DND-41 (cell line): ENCODE measurements at regions not wholly inside any gene's neighbourhood (a gene's known extent, or its start where the extent isn't known, plus 50 kb on each side); places are given as distances from the start of the nearest gene placed in this dataset.

Source experiments
- ATAC-seq: fragments of 200-7000 bp; cut with Tn5 transposase; 3 replicates; pipeline ENCODE4 v1.9.1; 2021; ENCODE audit warnings: low read depth; ENCODE audit not compliant: insufficient read depth
- DNase-seq: peaks from one replicate; pipeline ENCODE4 v3.0.0-alpha.2; 2020
- H2AFZ ChIP-seq: 2 replicates; pipeline ENCODE4 v1.6.0; 2012; ENCODE audit warnings: low read depth, low read length
- H3K27ac ChIP-seq: 2 replicates; pipeline ENCODE4 v1.5.1; 2012; ENCODE audit warnings: low read length, inconsistent platforms
- H3K27me3 ChIP-seq: fragments of 200-600 bp; sonication (generic); 2 replicates; pipeline ENCODE4 v1.6.0; 2012; ENCODE audit warnings: low read length, mild to moderate bottlenecking, inconsistent platforms; ENCODE audit not compliant: insufficient read depth, poor library complexity
- H3K36me3 ChIP-seq: 2 replicates; pipeline ENCODE4 v1.5.1; 2012; ENCODE audit warnings: low read length, inconsistent platforms; ENCODE audit not compliant: insufficient read depth
- H3K4me1 ChIP-seq: 2 replicates; pipeline ENCODE4 v1.5.1; 2012; ENCODE audit warnings: mild to moderate bottlenecking, low read length; ENCODE audit not compliant: insufficient read depth
- H3K4me2 ChIP-seq: 2 replicates; pipeline ENCODE4 v1.6.0; 2012; ENCODE audit warnings: mild to moderate bottlenecking, moderate library complexity, low read length, inconsistent platforms; ENCODE audit not compliant: insufficient read depth
- H3K4me3 ChIP-seq, 2 experiments: fragments of 200-600 bp in 1 of 2; shearing (Covaris generic) in 1 of 2; 2 replicates each; pipeline ENCODE4 v1.5.1; 2012 to 2016; ENCODE audit warnings: inconsistent platforms in 2 of 2, low read length in 2 of 2, mild to moderate bottlenecking in 2 of 2, low read depth in 1 of 2, moderate library complexity in 1 of 2
- H3K79me2 ChIP-seq: 2 replicates; pipeline ENCODE4 v1.6.0; 2012; ENCODE audit warnings: low read length, inconsistent platforms; ENCODE audit not compliant: insufficient read depth
- H3K9ac ChIP-seq: 2 replicates; pipeline ENCODE4 v1.6.0; 2012; ENCODE audit warnings: low read depth, mild to moderate bottlenecking, inconsistent platforms, low read length, moderate library complexity
- H3K9me3 ChIP-seq: 2 replicates; pipeline ENCODE4 v1.5.1; 2012; ENCODE audit warnings: low read length, moderate library complexity, mild to moderate bottlenecking, inconsistent platforms; ENCODE audit not compliant: insufficient read depth, severe bottlenecking
- H4K20me1 ChIP-seq: 2 replicates; pipeline ENCODE4 v1.6.0; 2012; ENCODE audit warnings: low read length; ENCODE audit not compliant: insufficient read depth
- EZH2 ChIP-seq: IDR thresholded peaks from 3 replicates; pipeline ENCODE4 v1.6.1; 2012; ENCODE audit warnings: borderline replicate concordance, low read depth, mild to moderate bottlenecking, moderate library complexity, low read length, inconsistent platforms; ENCODE audit not compliant: severe bottlenecking
- TF ChIP-seq, protein P1 (sequence below): IDR thresholded peaks from 2 replicates; pipeline ENCODE4 v1.5.1; 2012; ENCODE audit warnings: borderline replicate concordance, low read length, moderate library complexity, mild to moderate bottlenecking; ENCODE audit not compliant: poor library complexity, severe bottlenecking; ENCODE audit errors: extremely low read depth

DNA sequence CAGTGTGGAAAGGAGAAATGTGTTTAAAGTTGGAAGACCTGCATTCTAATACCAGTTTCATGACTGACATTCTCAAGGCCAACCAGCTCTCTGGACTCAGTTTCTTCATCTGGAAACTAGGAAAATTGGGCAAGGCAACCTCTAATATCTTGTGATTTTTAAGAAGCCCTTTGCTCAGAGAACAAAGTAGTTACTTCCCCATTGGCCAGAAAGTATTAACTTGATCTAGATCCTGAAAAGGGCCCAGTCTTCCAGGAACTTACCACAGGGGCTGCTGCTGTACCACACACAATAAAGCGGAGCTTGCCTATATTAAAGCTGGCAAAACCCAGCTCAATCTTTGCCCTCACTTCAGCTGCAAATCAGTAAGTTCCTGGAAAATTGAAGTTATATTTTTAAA, 155.6 kb upstream of the ADO start:
- no peak overlapping the region for H3K4me3 ChIP-seq
- H3K27me3 ChIP-seq: no peaks in the 10 kb centered on the region
- no peaks in the 10 kb centered on the region for H3K79me2 ChIP-seq
- DNase-seq (no peak), ATAC-seq (no peak)
- H3K36me3 ChIP-seq: no peaks in the 10 kb centered on the region
- no peak overlapping the region for H2AFZ ChIP-seq
- H3K4me1 ChIP-seq: no peaks in the 10 kb centered on the region
- H3K4me2 ChIP-seq: no peak overlapping the region
- TF ChIP-seq EZH2: no peak
- TF ChIP-seq, protein P1, sequence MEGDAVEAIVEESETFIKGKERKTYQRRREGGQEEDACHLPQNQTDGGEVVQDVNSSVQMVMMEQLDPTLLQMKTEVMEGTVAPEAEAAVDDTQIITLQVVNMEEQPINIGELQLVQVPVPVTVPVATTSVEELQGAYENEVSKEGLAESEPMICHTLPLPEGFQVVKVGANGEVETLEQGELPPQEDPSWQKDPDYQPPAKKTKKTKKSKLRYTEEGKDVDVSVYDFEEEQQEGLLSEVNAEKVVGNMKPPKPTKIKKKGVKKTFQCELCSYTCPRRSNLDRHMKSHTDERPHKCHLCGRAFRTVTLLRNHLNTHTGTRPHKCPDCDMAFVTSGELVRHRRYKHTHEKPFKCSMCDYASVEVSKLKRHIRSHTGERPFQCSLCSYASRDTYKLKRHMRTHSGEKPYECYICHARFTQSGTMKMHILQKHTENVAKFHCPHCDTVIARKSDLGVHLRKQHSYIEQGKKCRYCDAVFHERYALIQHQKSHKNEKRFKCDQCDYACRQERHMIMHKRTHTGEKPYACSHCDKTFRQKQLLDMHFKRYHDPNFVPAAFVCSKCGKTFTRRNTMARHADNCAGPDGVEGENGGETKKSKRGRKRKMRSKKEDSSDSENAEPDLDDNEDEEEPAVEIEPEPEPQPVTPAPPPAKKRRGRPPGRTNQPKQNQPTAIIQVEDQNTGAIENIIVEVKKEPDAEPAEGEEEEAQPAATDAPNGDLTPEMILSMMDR: no peak
- no peak overlapping the region for H3K9ac ChIP-seq
- no peaks in the 10 kb centered on the region for H4K20me1 ChIP-seq
- H3K27ac ChIP-seq: no peak overlapping the region
- H3K9me3 ChIP-seq: no peaks in the 10 kb centered on the region

DNA sequence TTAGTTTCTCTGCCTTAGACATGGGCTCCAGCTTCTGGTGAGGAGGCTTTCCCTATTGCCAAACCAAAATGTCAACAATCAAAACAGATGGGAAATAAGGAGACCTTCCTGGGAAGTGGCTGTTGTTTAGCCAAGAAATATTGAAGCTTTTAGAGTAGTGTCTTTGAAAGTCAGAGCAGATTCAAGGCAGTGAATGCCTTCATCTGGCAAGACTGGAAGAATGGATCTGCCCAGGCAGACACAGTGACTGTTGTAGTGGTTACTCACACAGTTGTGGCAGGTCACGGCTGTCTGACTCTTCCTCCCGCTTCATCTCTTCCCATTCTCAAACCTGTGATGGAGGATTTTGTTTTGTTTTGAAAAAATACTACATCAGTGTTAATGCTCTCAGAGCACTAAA, 154.1 kb upstream of the ADO start:
- Histone ChIP-seq H3K4me1 (no peaks in the 10 kb centered on the region), H4K20me1 (no peaks in the 10 kb centered on the region), H3K79me2 (no peaks in the 10 kb centered on the region), H3K27me3 (no peaks in the 10 kb centered on the region), H3K4me2 (no peak overlapping the region), H3K9me3 (no peaks in the 10 kb centered on the region), H2AFZ (no peak overlapping the region), H3K4me3 (no peak overlapping the region), H3K36me3 (no peaks in the 10 kb centered on the region), H3K27ac (no peak overlapping the region), H3K9ac (no peak overlapping the region)
- DNase-seq (no peak), ATAC-seq (no peak)
- TF ChIP-seq, protein P1: no peak
- TF ChIP-seq EZH2: no peak

DNA sequence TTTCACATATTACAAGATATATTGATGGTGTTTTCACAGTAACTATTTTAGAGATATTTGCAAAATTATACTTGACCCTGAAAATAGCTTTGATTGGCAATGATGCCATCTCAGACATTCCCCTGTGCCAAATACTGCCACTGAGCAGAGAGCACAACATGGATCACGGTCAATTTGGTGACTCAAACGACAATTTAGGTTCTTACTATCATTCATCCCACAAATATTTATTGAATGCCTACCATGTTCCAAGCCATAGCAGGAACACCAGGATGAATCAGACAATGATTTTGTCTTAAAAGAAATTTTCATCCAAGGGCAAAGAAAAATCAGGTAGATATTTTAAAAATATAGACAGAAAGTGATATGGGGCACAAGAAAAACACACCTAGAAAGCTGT, 153.2 kb upstream of the ADO start:
- Histone ChIP-seq H3K4me3 (no peak overlapping the region), H3K27ac (no peak overlapping the region), H3K79me2 (no peaks in the 10 kb centered on the region), H3K9ac (no peak overlapping the region), H3K36me3 (no peaks in the 10 kb centered on the region), H4K20me1 (no peaks in the 10 kb centered on the region), H3K4me2 (no peak overlapping the region), H3K9me3 (no peaks in the 10 kb centered on the region), H3K27me3 (no peaks in the 10 kb centered on the region), H3K4me1 (no peaks in the 10 kb centered on the region), H2AFZ (no peak overlapping the region)
- DNase-seq: no peak
- TF ChIP-seq EZH2: no peak
- ATAC-seq: no peak

DNA sequence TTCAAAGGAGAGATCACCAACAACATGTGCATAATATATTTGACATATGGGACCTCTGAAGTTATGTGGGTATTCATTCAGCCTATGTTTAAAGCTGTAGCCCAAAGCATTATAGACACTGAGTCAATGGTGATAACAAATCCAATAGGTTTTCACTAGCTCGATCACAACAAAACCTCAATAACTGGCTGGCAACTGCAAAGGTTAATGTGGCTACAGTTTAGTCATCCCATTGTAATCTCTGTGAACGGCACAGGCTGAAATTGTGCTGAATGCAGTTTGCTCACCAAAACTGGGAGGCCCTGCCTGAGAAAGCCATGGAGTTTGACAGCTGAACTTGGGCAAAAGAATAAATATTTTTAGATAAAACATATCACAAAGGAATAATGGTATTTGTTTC, 152.4 kb upstream of the ADO start:
- Histone ChIP-seq H3K9ac (no peak overlapping the region), H3K4me1 (no peaks in the 10 kb centered on the region), H3K27me3 (no peaks in the 10 kb centered on the region), H3K4me2 (no peak overlapping the region), H3K36me3 (no peaks in the 10 kb centered on the region), H3K4me3 (no peak overlapping the region), H2AFZ (no peak overlapping the region), H3K79me2 (no peaks in the 10 kb centered on the region), H3K27ac (no peak overlapping the region), H3K9me3 (no peaks in the 10 kb centered on the region), H4K20me1 (no peaks in the 10 kb centered on the region)
- ATAC-seq: no peak
- TF ChIP-seq, protein P1: no peak
- TF ChIP-seq EZH2: no peak
- DNase-seq: no peak
